GM12864 (cell line): ENCODE measurements at regions not wholly inside any gene's neighbourhood (a gene's known extent, or its start where the extent isn't known, plus 50 kb on each side); places are given as distances from the start of the nearest gene placed in this dataset.

Source experiments
- DNase-seq: peaks from one replicate; pipeline ENCODE4 v3.0.0-alpha.2; 2011; ENCODE audit warnings: low read depth
- H3K4me3 ChIP-seq: 2 replicates; pipeline ENCODE4 v1.5.1; 2011; ENCODE audit warnings: mild to moderate bottlenecking, low read depth, low read length, control low read depth
- TF ChIP-seq, protein P1 (sequence below): IDR thresholded peaks from 2 replicates; pipeline ENCODE4 v1.5.1; 2011; ENCODE audit warnings: low read depth, mild to moderate bottlenecking, moderate library complexity, low read length, control low read depth, inconsistent platforms; ENCODE audit errors: missing control alignments

DNA sequence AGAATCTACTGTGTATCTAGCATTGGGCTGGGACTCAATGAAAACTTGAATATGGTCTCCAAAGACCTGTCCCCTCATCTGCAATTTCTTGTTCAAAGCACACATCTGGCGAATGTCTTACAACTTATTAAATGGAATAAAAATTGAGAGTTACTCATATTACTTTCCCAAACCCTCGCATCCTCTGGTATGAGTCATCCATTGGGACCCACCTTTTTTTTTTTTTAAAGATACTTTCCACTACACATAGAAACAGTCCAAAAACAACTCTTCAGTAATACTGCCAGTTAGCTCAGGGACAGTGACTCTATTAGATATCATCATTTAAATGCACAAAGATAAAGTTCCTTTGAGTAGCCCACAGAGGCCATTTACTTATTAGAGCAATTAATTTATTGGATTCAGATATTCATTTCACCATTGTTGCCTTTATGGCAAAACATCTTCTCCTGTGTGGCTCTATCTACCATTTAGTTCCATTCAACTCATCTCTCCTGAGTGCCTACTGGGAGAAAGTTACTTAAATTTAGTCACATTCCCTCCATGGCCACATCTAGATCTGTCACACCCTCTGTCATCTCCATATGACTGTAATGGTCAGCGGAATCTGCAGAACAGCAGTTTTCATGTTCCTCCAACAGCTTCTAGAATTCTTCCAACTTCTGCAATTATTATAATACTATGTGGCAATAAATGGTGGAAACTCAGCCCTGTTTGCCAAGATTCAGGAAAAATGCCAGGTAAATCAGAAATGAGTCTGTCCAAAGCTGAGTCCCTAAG lies 77.9 kb upstream of the ARHGEF3 start:
- TF ChIP-seq, protein P1, sequence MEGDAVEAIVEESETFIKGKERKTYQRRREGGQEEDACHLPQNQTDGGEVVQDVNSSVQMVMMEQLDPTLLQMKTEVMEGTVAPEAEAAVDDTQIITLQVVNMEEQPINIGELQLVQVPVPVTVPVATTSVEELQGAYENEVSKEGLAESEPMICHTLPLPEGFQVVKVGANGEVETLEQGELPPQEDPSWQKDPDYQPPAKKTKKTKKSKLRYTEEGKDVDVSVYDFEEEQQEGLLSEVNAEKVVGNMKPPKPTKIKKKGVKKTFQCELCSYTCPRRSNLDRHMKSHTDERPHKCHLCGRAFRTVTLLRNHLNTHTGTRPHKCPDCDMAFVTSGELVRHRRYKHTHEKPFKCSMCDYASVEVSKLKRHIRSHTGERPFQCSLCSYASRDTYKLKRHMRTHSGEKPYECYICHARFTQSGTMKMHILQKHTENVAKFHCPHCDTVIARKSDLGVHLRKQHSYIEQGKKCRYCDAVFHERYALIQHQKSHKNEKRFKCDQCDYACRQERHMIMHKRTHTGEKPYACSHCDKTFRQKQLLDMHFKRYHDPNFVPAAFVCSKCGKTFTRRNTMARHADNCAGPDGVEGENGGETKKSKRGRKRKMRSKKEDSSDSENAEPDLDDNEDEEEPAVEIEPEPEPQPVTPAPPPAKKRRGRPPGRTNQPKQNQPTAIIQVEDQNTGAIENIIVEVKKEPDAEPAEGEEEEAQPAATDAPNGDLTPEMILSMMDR: no peak
- no peak overlapping the region for H3K4me3 ChIP-seq
- DNase-seq: no peak

DNA sequence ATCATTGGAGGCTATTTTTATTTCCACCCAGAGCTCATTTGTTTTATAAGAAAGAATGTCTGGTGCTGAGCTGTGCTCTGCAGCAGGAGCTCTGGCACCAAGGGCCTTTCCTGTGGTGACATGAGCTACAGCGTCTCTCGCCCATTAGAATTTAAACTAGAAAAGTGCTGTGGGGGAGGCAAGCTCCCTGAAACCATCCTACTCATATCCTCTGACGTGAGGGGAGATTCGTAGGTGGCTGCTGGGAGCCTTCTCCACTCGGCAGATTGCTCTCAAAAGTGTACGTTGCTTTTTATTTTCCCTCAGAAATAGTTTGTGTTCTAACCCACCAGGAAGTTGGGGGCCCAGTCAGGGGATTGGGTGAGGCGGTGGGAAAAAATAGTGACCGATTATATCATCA lies 76.3 kb upstream of the ARHGEF3 start:
- TF ChIP-seq, protein P1: no peak
- H3K4me3 ChIP-seq: no peak overlapping the region
- no peak for DNase-seq

DNA sequence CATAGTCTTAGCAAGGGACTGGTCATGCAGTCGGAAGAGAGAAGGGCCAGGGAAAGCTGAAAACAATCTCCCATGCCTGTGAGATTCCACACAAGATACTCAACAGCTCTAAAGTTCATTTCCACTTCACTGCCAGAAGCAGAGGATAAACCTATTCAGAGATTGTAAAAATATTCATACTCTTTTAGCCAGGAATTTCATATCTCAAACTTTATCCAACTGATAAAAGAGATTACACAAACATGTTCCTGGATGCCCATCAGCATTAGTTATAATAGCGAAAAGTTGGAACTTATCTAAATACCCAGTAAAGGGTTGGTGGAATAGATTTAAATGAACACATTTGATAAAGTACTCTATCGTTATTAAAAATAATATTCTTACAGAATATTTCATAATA lies 75.2 kb upstream of the ARHGEF3 start:
- no peak overlapping the region for H3K4me3 ChIP-seq
- TF ChIP-seq, protein P1: no peak
- no peak for DNase-seq

DNA sequence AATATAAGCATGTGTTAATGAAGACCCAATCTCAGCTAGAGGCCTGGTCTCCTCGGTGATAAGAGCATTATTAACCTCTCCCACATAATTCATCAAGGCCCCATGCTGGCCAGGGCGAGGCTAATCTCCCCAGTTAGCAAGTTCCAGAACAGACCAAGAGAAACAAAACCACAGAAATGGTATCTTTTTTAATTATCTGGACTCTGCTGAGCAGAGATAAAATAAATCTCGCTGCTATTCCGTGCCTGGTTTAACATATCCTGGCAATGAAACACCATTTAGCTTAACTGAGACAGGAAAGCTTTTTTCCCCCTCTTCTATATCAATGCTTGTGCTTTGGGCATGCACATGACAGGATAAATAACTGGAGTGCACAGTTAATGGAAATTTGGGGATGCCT lies 72.5 kb upstream of the ARHGEF3 start:
- H3K4me3 ChIP-seq: no peak overlapping the region
- no peak for DNase-seq
- TF ChIP-seq, protein P1: no peak

DNA sequence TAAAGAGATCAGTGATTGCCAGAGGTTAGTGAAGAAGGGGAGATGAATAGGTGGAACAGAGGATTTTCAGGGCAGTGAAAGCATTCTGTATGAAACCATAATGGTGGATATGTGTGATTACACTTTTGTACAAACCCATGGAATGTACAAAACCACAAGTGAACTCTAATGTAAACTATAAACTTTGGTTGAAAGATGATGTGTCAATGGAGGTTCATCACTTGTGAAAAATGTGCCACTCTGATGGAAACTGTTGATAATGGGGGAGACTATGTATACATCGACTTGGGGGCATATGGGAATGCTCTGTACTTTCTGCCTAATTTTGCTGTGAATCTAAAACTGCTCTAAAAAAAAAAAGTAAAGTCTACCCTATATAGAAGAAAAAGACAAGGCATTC lies 68.7 kb upstream of the ARHGEF3 start:
- no peak overlapping the region for H3K4me3 ChIP-seq
- DNase-seq: no peak
- TF ChIP-seq, protein P1: no peak

DNA sequence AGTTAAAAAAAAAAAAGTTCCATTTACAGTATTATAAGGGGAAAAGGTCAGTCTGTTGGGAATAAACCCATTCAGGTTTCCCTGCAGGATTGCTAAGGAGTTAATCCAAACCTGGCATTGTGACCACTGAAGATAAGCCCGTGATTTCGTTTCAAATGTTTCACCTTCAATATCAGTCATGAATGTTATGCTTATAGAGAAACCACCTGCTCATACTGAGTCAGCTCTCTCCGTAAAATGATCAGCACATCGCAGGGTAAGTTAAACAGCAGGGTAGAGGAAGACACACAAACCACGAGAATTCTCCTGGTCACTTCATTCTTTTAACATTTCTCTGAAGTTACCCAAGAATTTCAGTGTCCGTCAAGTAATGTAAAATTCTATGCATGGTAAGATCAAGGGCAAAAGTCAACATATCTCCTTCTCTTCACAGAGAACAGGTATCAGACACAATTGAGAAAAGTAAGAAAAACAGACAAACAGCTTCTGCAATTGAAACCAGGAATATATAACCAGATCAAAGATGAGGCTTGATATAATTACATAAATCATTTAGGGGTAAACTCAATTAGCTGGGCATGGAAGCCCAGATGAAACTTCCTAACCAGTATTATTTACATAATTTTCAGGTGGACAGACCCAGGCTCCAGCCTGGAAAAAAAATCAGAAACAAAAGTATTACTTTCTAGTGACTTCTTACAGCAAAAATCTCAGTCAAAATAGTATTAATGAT lies 67.6 kb upstream of the ARHGEF3 start:
- DNase-seq: no peak
- TF ChIP-seq, protein P1: no peak
- H3K4me3 ChIP-seq: no peak overlapping the region
